ENCODE measurements at regions not wholly inside any gene's neighbourhood (a gene's known extent, or its start where the extent isn't known, plus 50 kb on each side); places are given as distances from the start of the nearest gene placed in this dataset.
"Not testable (repeated sequence)": the region's sequence is repeated elsewhere in the genome, so short reads cannot be mapped to it uniquely, and the experiment has no call there.

GRCh38 chr1:206298032-206298392 is 94.7 kb downstream of the SRGAP2 start:
- not testable (repeated sequence) for TF ChIP-seq CTCF, POLR2A (IDR thresholded peaks at IDR 0.05)
